HUES48 (cell line): ENCODE measurements at regions not wholly inside any gene's neighbourhood (a gene's known extent, or its start where the extent isn't known, plus 50 kb on each side); places are given as distances from the start of the nearest gene placed in this dataset.

ENCODE experiments used
- H3K27ac ChIP-seq: one replicate; pipeline ENCODE4 v1.7.0; 2013; ENCODE audit warnings: low read depth, low read length, inconsistent platforms
- H3K27me3 ChIP-seq: 2 replicates; pipeline ENCODE4 v1.6.1; 2013; ENCODE audit warnings: mild to moderate bottlenecking, low read length; ENCODE audit not compliant: control insufficient read depth, insufficient read depth
- H3K36me3 ChIP-seq: 2 replicates; pipeline ENCODE4 v1.6.1; 2013; ENCODE audit warnings: low read length; ENCODE audit not compliant: control insufficient read depth, insufficient read depth
- H3K4me1 ChIP-seq: 2 replicates; pipeline ENCODE4 v1.6.1; 2013; ENCODE audit warnings: mild to moderate bottlenecking, low read length; ENCODE audit not compliant: control insufficient read depth, insufficient read depth
- H3K4me3 ChIP-seq: 2 replicates; pipeline ENCODE4 v1.5.1; 2013; ENCODE audit warnings: mild to moderate bottlenecking, low read depth, low read length
- H3K9ac ChIP-seq: 2 replicates; pipeline ENCODE4 v1.6.1; 2013; ENCODE audit warnings: mild to moderate bottlenecking, low read depth, low read length, moderate library complexity
- H3K9me3 ChIP-seq: 2 replicates; pipeline ENCODE4 v1.6.1; 2013; ENCODE audit warnings: low read length; ENCODE audit not compliant: control insufficient read depth, insufficient read depth

DNA sequence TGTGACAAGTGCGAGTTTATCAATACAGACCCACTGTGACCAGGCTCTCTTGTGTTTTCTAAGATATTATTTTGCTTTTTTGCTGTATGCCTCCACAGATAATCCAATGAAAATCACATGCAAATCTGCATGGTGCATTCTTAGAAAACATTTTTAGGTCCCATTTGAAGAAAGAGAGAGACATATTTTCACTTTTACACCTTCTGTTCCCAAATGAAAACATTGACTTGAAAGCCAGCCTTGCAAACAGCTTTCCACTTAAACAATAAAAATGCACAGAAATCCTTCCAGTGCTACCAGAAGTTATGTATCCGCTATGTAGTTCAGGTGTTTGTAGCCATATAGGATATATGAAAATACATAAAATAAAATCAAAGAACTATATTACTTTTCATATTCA, 618.0 kb downstream of the CDH26 start:
- no peaks in the 10 kb centered on the region for H3K27me3 ChIP-seq
- H3K27ac ChIP-seq = no peak overlapping the region
- no peaks in the 10 kb centered on the region for H3K36me3 ChIP-seq
- H3K4me3 ChIP-seq = no peak overlapping the region
- H3K9ac ChIP-seq = no peak overlapping the region
- H3K4me1 ChIP-seq = peaks cover 11% of the 10 kb centered on the region
- peaks cover 9% of the 10 kb centered on the region for H3K9me3 ChIP-seq

- no peak overlapping the region for H3K9ac ChIP-seq
- no peaks in the 10 kb centered on the region for H3K27me3 ChIP-seq
- H3K4me3 ChIP-seq = no peak overlapping the region
- H3K27ac ChIP-seq = no peak overlapping the region
- peaks cover 18% of the 10 kb centered on the region for H3K4me1 ChIP-seq
- H3K9me3 ChIP-seq = peaks cover 9% of the 10 kb centered on the region
- no peaks in the 10 kb centered on the region for H3K36me3 ChIP-seq
Observed at GRCh38 chr20:60579941-60580515, 621.8 kb downstream of the CDH26 start.

DNA sequence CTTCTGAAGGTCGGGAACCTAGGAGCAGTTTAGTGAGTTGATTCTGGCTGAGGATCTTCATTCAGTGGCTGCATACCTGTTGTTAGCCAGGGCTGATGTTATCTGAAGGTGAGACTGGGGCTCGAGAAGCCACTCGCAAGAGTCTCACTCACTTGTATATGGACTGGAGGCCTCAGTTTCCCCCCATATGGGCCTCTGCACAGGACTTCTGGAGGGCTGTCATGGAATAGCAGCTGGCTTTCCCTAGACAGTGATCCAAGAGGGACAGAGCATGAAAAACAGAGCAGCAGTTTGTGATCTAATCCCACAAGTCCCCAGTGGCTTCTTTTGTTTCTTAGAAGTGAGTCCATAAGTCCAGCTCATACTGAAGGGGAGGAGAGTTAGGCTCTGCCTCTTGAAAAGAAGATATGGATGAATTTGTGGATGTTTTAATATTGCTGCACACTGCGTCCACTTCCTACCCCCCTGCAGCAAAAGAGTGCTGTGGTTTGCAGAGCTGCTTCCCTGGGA, 623.4 kb downstream of the CDH26 start:
- Histone ChIP-seq H3K36me3 (no peaks in the 10 kb centered on the region), H3K4me1 (peaks cover 21% of the 10 kb centered on the region), H3K27me3 (no peaks in the 10 kb centered on the region), H3K27ac (no peak overlapping the region), H3K4me3 (no peak overlapping the region), H3K9me3 (peaks cover 9% of the 10 kb centered on the region), H3K9ac (no peak overlapping the region)

DNA sequence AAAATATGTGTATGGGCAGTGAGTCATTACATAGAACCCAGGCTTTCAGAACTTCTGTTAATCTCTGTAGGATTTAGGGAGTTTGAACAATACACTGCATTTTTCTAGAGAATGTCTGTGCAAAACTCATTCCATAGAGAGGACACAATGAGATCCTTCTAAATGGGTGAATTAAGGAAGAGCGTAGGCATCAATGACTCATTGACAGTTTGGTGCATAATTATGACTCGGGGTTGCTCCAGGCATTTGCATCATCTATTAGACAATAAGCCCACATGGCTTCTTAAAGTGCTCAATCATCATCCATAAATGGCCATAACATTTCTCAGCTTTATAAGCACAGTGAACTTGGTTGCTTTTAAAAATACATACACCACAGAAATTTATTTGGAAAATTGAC, 625.5 kb downstream of the CDH26 start:
- Histone ChIP-seq H3K4me3 (no peak overlapping the region), H3K27ac (no peak overlapping the region), H3K9me3 (no peaks in the 10 kb centered on the region; the same call in 1 of the 2 replicates), H3K9ac (no peak overlapping the region), H3K36me3 (no peaks in the 10 kb centered on the region), H3K27me3 (no peaks in the 10 kb centered on the region), H3K4me1 (peaks cover 21% of the 10 kb centered on the region)

GRCh38 chr20:60584221-60584620, 626.0 kb downstream of the CDH26 start:
- Histone ChIP-seq H3K27me3 (no peaks in the 10 kb centered on the region), H3K9me3 (no peaks in the 10 kb centered on the region), H3K9ac (no peak overlapping the region), H3K4me3 (no peak overlapping the region), H3K4me1 (peaks cover 21% of the 10 kb centered on the region), H3K36me3 (no peaks in the 10 kb centered on the region), H3K27ac (no peak overlapping the region)

- H3K9ac ChIP-seq = no peak overlapping the region
- no peaks in the 10 kb centered on the region for H3K27me3 ChIP-seq
- no peaks in the 10 kb centered on the region for H3K9me3 ChIP-seq
- H3K27ac ChIP-seq = no peak overlapping the region
- H3K4me3 ChIP-seq = no peak overlapping the region
- 0 out of 2 replicates have a peak, but pooled peaks cover 13% of the 10 kb centered on the region for H3K4me1 ChIP-seq
- no peaks in the 10 kb centered on the region for H3K36me3 ChIP-seq
Observed at GRCh38 chr20:60585651-60586050, 627.4 kb downstream of the CDH26 start.

DNA sequence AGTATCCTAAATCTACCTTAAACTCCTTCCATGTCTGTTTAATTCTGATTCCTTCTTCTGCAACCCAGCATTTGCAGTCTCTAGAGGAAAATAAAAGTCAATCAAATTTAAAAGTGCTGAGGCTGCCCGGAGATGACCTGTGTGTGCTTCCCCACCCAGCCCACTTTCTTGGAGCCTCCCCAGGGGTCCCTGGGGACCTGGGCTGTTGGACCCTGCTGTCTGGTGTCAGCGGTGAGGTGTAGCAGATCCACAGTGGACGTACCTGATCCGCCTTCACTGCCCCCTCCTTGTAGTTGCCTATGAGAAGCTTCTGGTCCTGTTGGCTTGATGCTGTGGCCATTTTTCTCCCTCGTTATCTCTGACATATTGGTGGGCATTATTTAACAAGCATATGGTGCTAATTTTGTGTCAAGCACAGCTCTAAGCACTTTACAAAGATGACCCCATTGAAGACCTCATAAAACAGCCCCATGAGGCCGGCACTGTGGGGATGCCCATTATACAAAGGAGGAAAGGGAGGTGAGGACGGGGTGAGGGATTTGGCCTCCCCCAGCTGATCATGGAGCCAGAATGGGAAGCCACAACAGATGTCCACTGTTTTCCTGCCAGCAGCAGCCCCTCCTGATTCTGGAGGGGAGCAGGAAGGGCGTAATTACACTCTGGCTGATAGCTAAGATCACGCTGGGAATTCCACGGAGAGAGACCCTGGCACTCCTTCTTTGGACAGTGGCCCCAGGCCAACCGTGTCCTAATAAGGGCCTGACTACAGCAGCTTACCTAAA, 628.2 kb downstream of the CDH26 start:
- Histone ChIP-seq H3K36me3 (no peaks in the 10 kb centered on the region), H3K9me3 (no peaks in the 10 kb centered on the region), H3K27me3 (no peaks in the 10 kb centered on the region), H3K27ac (no peak overlapping the region), H3K9ac (no peak overlapping the region), H3K4me1 (0 out of 2 replicates have a peak, but pooled peaks cover 13% of the 10 kb centered on the region), H3K4me3 (no peak overlapping the region)

DNA sequence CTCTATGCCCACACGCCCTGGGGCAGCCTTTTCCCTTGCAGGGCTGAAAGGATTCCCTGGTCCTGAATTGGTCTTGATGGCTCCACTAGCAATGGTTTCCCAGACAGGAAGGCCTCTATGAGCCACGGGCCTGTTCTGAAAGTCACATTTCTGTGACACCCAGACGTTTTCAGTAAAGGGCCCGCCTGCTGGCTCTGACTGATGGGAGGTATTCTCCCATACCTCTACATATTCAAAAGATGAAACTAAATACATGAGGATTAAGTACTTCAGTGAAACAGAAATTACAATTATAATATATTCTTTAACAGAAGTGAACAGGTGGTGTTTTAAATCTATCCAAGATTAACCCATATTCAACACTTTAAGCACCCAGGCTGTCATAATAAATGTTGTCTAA, 629.8 kb downstream of the CDH26 start:
- Histone ChIP-seq H3K4me3 (no peak overlapping the region), H3K27me3 (no peaks in the 10 kb centered on the region), H3K27ac (no peak overlapping the region), H3K9ac (no peak overlapping the region), H3K9me3 (no peaks in the 10 kb centered on the region), H3K4me1 (0 out of 2 replicates have a peak, but pooled peaks cover 13% of the 10 kb centered on the region), H3K36me3 (no peaks in the 10 kb centered on the region)

GRCh38 chr20:60589623-60590022, 631.4 kb downstream of the CDH26 start:
- Histone ChIP-seq H3K27ac (no peak overlapping the region), H3K27me3 (no peaks in the 10 kb centered on the region), H3K4me1 (0 out of 2 replicates have a peak, but pooled peaks cover 10% of the 10 kb centered on the region), H3K9ac (no peak overlapping the region), H3K9me3 (no peaks in the 10 kb centered on the region), H3K36me3 (no peaks in the 10 kb centered on the region), H3K4me3 (no peak overlapping the region)

DNA sequence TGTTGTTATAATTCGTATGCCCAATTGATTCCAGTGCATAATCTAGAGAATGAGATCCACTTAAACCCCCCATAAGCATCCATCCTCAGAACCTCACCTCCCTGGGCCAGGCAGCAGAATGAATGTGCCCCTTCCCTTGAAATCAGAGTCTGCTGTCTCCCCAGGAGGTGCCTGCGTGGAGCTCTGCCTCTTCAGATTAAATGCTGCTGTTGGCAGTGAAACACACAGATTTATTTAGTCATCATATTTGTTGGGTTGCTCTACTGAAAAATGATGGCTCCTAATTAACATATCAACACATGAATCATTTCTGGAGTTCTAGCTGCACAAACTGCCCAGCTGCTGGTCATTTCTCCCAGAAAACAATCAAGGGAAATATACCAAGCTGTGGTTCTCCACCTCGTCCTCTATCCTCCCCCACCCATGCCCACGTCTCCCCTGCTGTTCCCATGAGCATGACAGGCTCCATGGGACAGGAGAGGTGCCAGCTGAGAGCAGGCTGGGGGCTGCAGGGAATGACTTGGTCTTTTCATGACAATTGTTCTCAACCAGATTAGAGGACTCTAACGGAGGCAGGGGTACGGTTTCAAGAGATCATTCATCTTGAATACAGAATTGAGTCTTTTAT, 633.1 kb downstream of the CDH26 start:
- no peak overlapping the region for H3K4me3 ChIP-seq
- H3K27me3 ChIP-seq = no peaks in the 10 kb centered on the region
- H3K36me3 ChIP-seq = no peaks in the 10 kb centered on the region
- no peaks in the 10 kb centered on the region for H3K9me3 ChIP-seq
- no peak overlapping the region for H3K27ac ChIP-seq
- 0 out of 2 replicates have a peak, but pooled peaks cover 3% of the 10 kb centered on the region for H3K4me1 ChIP-seq
- no peak overlapping the region for H3K9ac ChIP-seq

DNA sequence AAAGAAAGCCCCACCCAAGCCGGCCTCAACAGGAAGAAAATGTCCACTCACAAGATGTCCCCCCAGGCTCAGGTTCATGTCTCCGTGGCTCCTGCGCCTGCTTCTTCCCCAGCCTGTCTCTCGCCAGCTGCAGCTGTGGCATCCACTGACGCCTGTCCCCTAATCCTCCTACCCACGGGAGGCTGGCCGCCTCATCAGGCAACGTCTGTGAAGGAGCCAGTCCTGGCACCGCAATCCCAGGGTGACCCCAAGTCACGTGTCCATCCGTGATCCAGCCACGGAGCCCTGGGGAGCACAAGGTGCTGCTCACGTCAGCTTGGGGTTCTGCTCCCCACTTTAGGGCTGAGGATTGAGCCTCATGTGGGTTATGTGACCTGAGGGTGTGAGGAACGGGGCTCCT, 640.3 kb downstream of the CDH26 start:
- H3K9me3 ChIP-seq = peaks cover 5% of the 10 kb centered on the region; the same call in 1 of the 2 replicates
- H3K4me1 ChIP-seq = no peaks in the 10 kb centered on the region
- H3K9ac ChIP-seq = no peak overlapping the region
- H3K27me3 ChIP-seq = no peaks in the 10 kb centered on the region
- H3K27ac ChIP-seq = no peak overlapping the region
- no peak overlapping the region for H3K4me3 ChIP-seq
- H3K36me3 ChIP-seq = no peaks in the 10 kb centered on the region
